Gastroesophageal sphincter (tissue), 4 donors: ENCODE measurements at regions not wholly inside any gene's neighbourhood (a gene's known extent, or its start where the extent isn't known, plus 50 kb on each side); places are given as distances from the start of the nearest gene placed in this dataset.

Experiments used
- ATAC-seq: fragments of 150-250 bp; one replicate; pipeline ENCODE4 v1.9.1; 2016; ENCODE audit warnings: mild to moderate bottlenecking, moderate library complexity
- H3K27ac ChIP-seq, 4 donors: fragments of 200-600 bp; sonication (generic) in 3 of 4; 1 replicate in 3 of 4; 2 replicates in 1 of 4; pipeline ENCODE4 v1.5.1; 2016 to 2019
- H3K27me3 ChIP-seq: fragments of 200-600 bp; sonication (generic); one replicate; pipeline ENCODE4 v1.5.1; 2019
- H3K36me3 ChIP-seq, 2 donors: fragments of 200-600 bp; sonication (generic); one replicate each; pipeline ENCODE4 v1.5.1; 2019; ENCODE audit warnings: control low read depth in 1 of 2
- H3K4me1 ChIP-seq, 3 donors: fragments of 200-600 bp; sonication (generic); 1 replicate in 2 of 3; 2 replicates in 1 of 3; pipeline ENCODE4 v1.5.1; 2016 to 2019; ENCODE audit warnings: control low read depth in 2 of 3
- H3K4me3 ChIP-seq, 2 donors: fragments of 200-600 bp; sonication (generic); one replicate each; pipeline ENCODE4 v1.5.1; 2019; ENCODE audit warnings: mild to moderate bottlenecking in 1 of 2, moderate library complexity in 1 of 2
- H3K9me3 ChIP-seq, 3 donors: fragments of 200-600 bp; sonication (generic); one replicate each; pipeline ENCODE4 v1.5.1; 2017 to 2019; ENCODE audit warnings: control low read depth in 2 of 3
- EP300 ChIP-seq: sonication (generic); formaldehyde crosslinking; IDR thresholded peaks from one replicate; pipeline ENCODE4 v1.6.1; 2017; ENCODE audit warnings: antibody characterized with exemption, mild to moderate bottlenecking
- POLR2A ChIP-seq, 2 donors: fragments of 450-650 bp; IDR thresholded peaks; one replicate each; pipeline ENCODE4 v1.6.1; 2017; ENCODE audit warnings: antibody characterized with exemption in 2 of 2, mild to moderate bottlenecking in 2 of 2, moderate library complexity in 1 of 2
- POLR2AphosphoS5 ChIP-seq: sonication (generic); formaldehyde crosslinking; IDR thresholded peaks from one replicate; pipeline ENCODE4 v1.6.1; 2017; ENCODE audit warnings: antibody characterized with exemption
- WGBS, 2 donors: methylation state at CpG; one replicate each; pipeline ENCODE4 v1.1.5; 2018; ENCODE audit warnings: low coverage in 1 of 2; 5-methylcytosine and 5-hydroxymethylcytosine counted together
- TF ChIP-seq, protein P1 (sequence below), 4 experiments: fragments of 200-600 bp in 2 of 4; fragments of 450-650 bp in 2 of 4; sonication (generic) in 1 of 4; IDR thresholded peaks; one replicate each; pipeline ENCODE4 v1.5.1; 2017 to 2019; ENCODE audit warnings: antibody characterized with exemption in 4 of 4, mild to moderate bottlenecking in 2 of 4, moderate library complexity in 2 of 4

DNA sequence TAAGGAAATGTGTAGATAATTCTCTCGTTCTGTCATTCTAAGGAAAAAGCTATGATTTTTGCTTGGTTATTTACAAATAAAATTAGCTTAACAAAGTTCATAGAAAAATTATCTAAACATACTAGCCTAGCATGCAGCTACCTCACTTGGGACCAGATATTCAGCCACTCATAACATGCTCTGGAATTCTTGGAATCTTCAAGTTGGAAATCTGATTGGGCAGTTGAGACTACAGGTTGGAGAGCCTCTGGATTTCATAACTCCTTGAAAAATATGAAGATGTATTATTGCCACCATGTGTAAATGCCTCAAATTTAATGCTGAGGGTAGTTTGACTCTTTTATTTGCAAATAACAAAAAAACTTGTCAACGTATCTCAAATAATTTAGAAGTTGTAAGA, 132.2 kb upstream of the GULP1 start:
- Histone ChIP-seq H3K36me3 (no peaks in the 10 kb centered on the region), H3K4me3 (no peak overlapping the region), H3K27me3 (no peaks in the 10 kb centered on the region), H3K9me3 (no peaks in the 10 kb centered on the region), H3K4me1 (no peaks in the 10 kb centered on the region), H3K27ac (no peak overlapping the region)
- TF ChIP-seq EP300 (no peak), POLR2AphosphoS5 (no peak), POLR2A (IDR thresholded peaks at IDR 0.05) (no peak)
- TF ChIP-seq, protein P1, sequence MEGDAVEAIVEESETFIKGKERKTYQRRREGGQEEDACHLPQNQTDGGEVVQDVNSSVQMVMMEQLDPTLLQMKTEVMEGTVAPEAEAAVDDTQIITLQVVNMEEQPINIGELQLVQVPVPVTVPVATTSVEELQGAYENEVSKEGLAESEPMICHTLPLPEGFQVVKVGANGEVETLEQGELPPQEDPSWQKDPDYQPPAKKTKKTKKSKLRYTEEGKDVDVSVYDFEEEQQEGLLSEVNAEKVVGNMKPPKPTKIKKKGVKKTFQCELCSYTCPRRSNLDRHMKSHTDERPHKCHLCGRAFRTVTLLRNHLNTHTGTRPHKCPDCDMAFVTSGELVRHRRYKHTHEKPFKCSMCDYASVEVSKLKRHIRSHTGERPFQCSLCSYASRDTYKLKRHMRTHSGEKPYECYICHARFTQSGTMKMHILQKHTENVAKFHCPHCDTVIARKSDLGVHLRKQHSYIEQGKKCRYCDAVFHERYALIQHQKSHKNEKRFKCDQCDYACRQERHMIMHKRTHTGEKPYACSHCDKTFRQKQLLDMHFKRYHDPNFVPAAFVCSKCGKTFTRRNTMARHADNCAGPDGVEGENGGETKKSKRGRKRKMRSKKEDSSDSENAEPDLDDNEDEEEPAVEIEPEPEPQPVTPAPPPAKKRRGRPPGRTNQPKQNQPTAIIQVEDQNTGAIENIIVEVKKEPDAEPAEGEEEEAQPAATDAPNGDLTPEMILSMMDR (IDR thresholded peaks at IDR 0.05), result no peak
- ATAC-seq, result no peak
- 88 to 97% methylated on average over 2 of the region's 2 CpGs for WGBS, 2 donors

DNA sequence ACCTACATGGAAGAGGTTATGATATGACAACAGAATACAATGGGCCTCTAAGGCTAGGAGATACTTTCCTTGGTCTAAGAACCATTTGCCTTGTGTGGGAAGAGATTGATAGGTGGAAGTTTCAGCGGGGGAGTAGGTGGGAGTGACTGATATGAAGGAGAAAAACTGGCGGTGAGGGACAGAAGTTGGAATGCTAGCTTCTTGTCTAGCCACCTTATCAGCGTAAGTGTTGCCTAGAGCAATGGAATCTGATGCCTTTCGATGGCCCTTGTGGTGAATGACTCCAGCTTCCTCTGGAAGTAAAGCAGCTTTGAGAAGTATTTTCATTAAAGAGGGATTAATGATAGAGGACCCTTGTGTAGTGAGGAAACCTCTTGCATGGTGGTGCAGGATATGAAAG, 121.3 kb upstream of the GULP1 start:
- no peaks in the 10 kb centered on the region for H3K36me3 ChIP-seq
- no peaks in the 10 kb centered on the region for H3K9me3 ChIP-seq
- ATAC-seq, result no peak
- no peak overlapping the region for H3K27ac ChIP-seq
- no peaks in the 10 kb centered on the region for H3K4me1 ChIP-seq
- no peak for TF ChIP-seq POLR2AphosphoS5
- TF ChIP-seq, protein P1 (IDR thresholded peaks at IDR 0.05), result no peak
- TF ChIP-seq POLR2A (IDR thresholded peaks at IDR 0.05), result no peak
- TF ChIP-seq EP300, result no peak
- WGBS, 2 donors, result 88 to 91% methylated on average over 4 of the region's 4 CpGs
- no peak overlapping the region for H3K4me3 ChIP-seq
- H3K27me3 ChIP-seq, result no peaks in the 10 kb centered on the region

GRCh38 chr2:188176620-188177019, 115.1 kb upstream of the GULP1 start:
- TF ChIP-seq POLR2A (IDR thresholded peaks at IDR 0.05), result no peak
- H3K4me3 ChIP-seq, result no peak overlapping the region
- H3K4me1 ChIP-seq, result no peaks in the 10 kb centered on the region
- H3K27me3 ChIP-seq, result no peaks in the 10 kb centered on the region
- no peak for ATAC-seq
- H3K27ac ChIP-seq, result no peak overlapping the region
- no peaks in the 10 kb centered on the region for H3K36me3 ChIP-seq
- H3K9me3 ChIP-seq, result no peaks in the 10 kb centered on the region

DNA sequence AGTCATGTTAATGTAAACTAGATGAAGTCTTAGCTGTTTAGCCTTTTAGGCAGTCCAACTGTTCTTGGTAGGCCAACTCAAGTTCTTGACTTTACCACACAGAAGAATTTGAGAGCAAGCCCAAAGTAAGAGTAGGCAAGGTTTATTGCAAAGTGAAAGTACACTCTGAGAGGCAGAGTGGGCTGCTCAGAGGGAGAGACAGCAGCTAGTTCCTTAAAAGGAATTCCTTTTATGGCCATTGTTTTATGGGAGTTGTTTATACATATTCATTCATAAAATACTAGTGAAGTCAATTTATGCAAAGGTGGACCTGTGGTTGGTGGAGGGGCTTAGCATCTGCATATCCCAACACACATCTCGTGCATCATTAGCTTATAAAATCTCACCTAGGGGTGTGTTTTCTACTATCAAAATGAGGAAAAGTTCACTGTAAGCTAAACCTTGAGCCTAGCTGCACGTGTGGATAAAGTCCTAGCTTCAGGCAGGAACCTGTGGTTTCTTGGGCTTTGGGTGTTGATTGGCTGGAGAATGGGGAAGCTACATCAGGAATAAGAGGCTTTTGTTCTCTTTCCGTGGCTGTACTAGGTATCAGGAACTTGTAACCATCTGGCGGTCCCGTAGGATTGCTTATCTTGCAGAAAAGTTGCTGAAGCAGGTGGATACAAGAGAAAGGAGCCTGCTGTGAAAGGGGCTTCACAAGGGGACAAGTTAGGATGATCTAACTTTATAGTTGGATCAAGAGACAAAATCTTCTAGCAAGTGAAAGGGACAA, 110.4 kb upstream of the GULP1 start:
- no peaks in the 10 kb centered on the region for H3K36me3 ChIP-seq
- TF ChIP-seq POLR2AphosphoS5 (no peak), EP300 (no peak), POLR2A (IDR thresholded peaks at IDR 0.05) (no peak)
- TF ChIP-seq, protein P1 (IDR thresholded peaks at IDR 0.05), result no peak
- no peak overlapping the region for H3K27ac ChIP-seq
- ATAC-seq, result no peak
- WGBS, 2 donors, result 65 to 84% methylated on average over 4 to 5 of the region's 5 CpGs
- no peaks in the 10 kb centered on the region for H3K27me3 ChIP-seq
- no peaks in the 10 kb centered on the region for H3K4me1 ChIP-seq
- no peaks in the 10 kb centered on the region for H3K9me3 ChIP-seq
- H3K4me3 ChIP-seq, result no peak overlapping the region

DNA sequence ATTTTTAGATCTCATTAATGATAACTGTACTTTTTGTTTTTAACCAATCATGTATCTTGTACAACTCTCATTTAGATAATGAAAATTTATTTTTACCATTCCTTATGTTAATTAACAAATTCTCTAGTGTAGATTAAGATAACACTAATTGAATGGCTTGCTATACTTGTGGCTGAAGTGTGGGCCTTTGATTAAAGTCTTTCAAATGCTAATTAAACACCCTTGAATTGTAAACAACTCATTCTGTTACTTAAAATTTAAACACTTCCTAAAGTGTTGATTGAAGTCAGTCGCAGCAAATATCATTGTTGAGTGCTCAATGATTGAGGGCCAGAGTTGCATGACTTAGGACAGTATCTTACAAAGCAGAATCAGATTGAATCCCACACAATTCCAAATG, 109.8 kb upstream of the GULP1 start:
- ATAC-seq, result no peak
- 82 to 92% methylated on average over 1 of the region's 1 CpG for WGBS, 2 donors
- H3K27me3 ChIP-seq, result no peaks in the 10 kb centered on the region
- H3K4me1 ChIP-seq, result no peaks in the 10 kb centered on the region
- no peak for TF ChIP-seq POLR2AphosphoS5
- TF ChIP-seq EP300, result no peak
- no peak for TF ChIP-seq POLR2A (IDR thresholded peaks at IDR 0.05)
- TF ChIP-seq, protein P1 (IDR thresholded peaks at IDR 0.05), result no peak
- H3K27ac ChIP-seq, result no peak overlapping the region
- no peaks in the 10 kb centered on the region for H3K9me3 ChIP-seq
- H3K36me3 ChIP-seq, result no peaks in the 10 kb centered on the region
- no peak overlapping the region for H3K4me3 ChIP-seq
